ENCODE measurements at regions not wholly inside any gene's neighbourhood (a gene's known extent, or its start where the extent isn't known, plus 50 kb on each side); places are given as distances from the start of the nearest gene placed in this dataset.

DNA sequence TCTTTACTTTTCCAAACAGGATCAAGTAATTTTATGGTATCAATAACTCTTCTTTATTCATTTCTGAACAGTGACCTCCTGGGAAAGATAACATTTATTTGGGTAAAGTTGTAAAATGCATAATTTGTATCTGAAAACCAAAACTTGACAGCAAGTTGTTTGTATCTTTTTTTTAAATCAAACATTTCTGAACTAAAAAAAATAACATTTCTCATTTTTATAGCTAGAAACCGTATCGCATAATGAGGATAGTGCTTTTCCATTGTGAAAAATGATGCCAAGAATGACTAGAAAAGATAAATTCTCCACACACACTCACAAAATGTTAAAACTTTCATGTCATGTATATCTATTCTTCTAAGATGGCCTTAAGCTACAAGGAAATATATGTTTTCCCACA lies 578.2 kb downstream of the RIT2 start:
- no peaks in the 10 kb centered on the region; a peak in 2 of 4 replicates for H3K4me1 Mint-ChIP-seq
- H2BK20ac ChIP-seq (ENCODE audit: low read depth, low read length, poor library complexity, severe bottlenecking) = no peak overlapping the region
- H3K27ac Mint-ChIP-seq = no peak overlapping the region
- no peak overlapping the region for H3K18ac ChIP-seq (ENCODE audit: insufficient read length, low read depth, low read length)
- H3K79me1 ChIP-seq (ENCODE audit: insufficient read depth, low read depth, low read length, poor library complexity, severe bottlenecking) = no peaks in the 10 kb centered on the region
- H3K23ac ChIP-seq (ENCODE audit: insufficient read length, low read depth, low read length) = no peak overlapping the region
- H3K9me3 Mint-ChIP-seq = peaks cover 0 to 6% of the 10 kb centered on the region in 2 experiments; a peak in 3 of 5 replicates
- H3K27me3 ChIP-seq (ENCODE audit: insufficient read depth, low read length) = no peaks in the 10 kb centered on the region
- H3K79me2 ChIP-seq (ENCODE audit: insufficient read depth, low read length) = no peaks in the 10 kb centered on the region
- H3K23me2 ChIP-seq (ENCODE audit: insufficient read length, low read depth, low read length, poor library complexity, severe bottlenecking) = no peaks in the 10 kb centered on the region
- no peak overlapping the region for H3K9ac ChIP-seq (ENCODE audit: extremely low read depth, insufficient read length, low read length)
- no peaks in the 10 kb centered on the region for H3K9me3 ChIP-seq (ENCODE audit: control insufficient read depth, low read depth, low read length)
- no peak overlapping the region for H3K4ac ChIP-seq (ENCODE audit: low read depth, low read length)
- H4K91ac ChIP-seq (ENCODE audit: insufficient read length, low read depth, low read length) = no peak overlapping the region
- H3K56ac ChIP-seq (ENCODE audit: insufficient read length, low read depth, low read length) = no peak overlapping the region
- H3T11ph ChIP-seq (ENCODE audit: low read length) = no peak overlapping the region
- DNase-seq = no peak
- no peak overlapping the region for H3K14ac ChIP-seq (ENCODE audit: insufficient read depth, low read length)
- no peak overlapping the region for H2AFZ ChIP-seq (ENCODE audit: low read length)
- no peak overlapping the region for H3K4me3 Mint-ChIP-seq
- no peak overlapping the region for H2BK120ac ChIP-seq (ENCODE audit: low read depth, low read length, poor library complexity, severe bottlenecking)
- peaks cover 0 to 1% (median under 1%) of the 10 kb centered on the region in 3 experiments; a peak in 3 of 7 replicates for H3K36me3 Mint-ChIP-seq (ENCODE audit: insufficient read depth in 1 of 3, low read depth in 3 of 3)
- H3K27ac ChIP-seq (ENCODE audit: insufficient read length, low read depth, low read length) = no peak overlapping the region
- 0 out of 2 replicates have a peak, but pooled peaks cover 2% of the 10 kb centered on the region for H3K4me1 ChIP-seq (ENCODE audit: insufficient read depth, low read length)
- no peaks in the 10 kb centered on the region for H4K20me1 ChIP-seq (ENCODE audit: control insufficient read depth, insufficient read depth, insufficient read length)
- H4K8ac ChIP-seq (replicated peaks; ENCODE audit: insufficient read length, low read depth, low read length) = no peak overlapping the region
- H2BK5ac ChIP-seq (ENCODE audit: insufficient read length, low read length) = no peak overlapping the region
- H2BK12ac ChIP-seq (ENCODE audit: insufficient read length, low read depth, low read length) = no peak overlapping the region
- H2BK15ac ChIP-seq (ENCODE audit: low read depth, low read length) = no peak overlapping the region
- no CpG with 5 or more reads among the region's 2 CpGs for WGBS (ENCODE audit: extremely low coverage, insufficient read length, low lambda C conversion rate)
- H2AK5ac ChIP-seq (ENCODE audit: insufficient read length, low read length) = no peak overlapping the region
- no peaks in the 10 kb centered on the region for H3K27me3 Mint-ChIP-seq (ENCODE audit: low read depth)
- no peak overlapping the region for H3K4me2 ChIP-seq (ENCODE audit: insufficient read depth, insufficient read length, low read length)
- H4K5ac ChIP-seq (ENCODE audit: insufficient read length, low read depth, low read length) = no peak overlapping the region
- TF ChIP-seq, protein P1, sequence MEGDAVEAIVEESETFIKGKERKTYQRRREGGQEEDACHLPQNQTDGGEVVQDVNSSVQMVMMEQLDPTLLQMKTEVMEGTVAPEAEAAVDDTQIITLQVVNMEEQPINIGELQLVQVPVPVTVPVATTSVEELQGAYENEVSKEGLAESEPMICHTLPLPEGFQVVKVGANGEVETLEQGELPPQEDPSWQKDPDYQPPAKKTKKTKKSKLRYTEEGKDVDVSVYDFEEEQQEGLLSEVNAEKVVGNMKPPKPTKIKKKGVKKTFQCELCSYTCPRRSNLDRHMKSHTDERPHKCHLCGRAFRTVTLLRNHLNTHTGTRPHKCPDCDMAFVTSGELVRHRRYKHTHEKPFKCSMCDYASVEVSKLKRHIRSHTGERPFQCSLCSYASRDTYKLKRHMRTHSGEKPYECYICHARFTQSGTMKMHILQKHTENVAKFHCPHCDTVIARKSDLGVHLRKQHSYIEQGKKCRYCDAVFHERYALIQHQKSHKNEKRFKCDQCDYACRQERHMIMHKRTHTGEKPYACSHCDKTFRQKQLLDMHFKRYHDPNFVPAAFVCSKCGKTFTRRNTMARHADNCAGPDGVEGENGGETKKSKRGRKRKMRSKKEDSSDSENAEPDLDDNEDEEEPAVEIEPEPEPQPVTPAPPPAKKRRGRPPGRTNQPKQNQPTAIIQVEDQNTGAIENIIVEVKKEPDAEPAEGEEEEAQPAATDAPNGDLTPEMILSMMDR (conservative IDR thresholded peaks at IDR 0.05) = no peak
